C4-2B (cell line): ENCODE measurements at regions not wholly inside any gene's neighbourhood (a gene's known extent, or its start where the extent isn't known, plus 50 kb on each side); places are given as distances from the start of the nearest gene placed in this dataset.
"Not testable (repeated sequence)": the region's sequence is repeated elsewhere in the genome, so short reads cannot be mapped to it uniquely, and the experiment has no call there.

Experiments
- ZFX ChIP-seq: fragments of 450-650 bp; IDR thresholded peaks from 2 replicates; pipeline ENCODE4 v1.6.1; 2017
- TF ChIP-seq, protein P1 (sequence below): fragments of 450-650 bp; conservative IDR thresholded peaks from 2 replicates; pipeline ENCODE4 v1.5.1; 2017; ENCODE audit warnings: mild to moderate bottlenecking

DNA sequence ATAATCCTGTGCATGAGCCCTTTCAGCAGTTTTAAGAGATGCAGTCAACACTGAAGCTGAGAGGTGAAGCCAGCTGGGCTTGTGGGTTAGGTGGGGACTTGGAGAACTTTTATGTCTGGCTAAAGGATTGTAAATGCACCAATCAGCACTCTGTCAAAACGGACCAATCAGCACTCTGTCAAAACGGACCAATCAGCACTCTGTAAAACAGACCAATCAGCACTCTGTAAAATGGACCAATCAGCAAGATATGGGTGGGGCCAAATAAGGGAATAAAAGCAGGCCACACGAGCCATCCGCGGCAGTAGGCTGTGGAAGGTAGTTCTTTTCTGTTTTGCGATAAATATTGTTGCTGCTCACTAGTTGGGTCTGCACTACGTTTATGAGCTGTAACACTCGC lies 374.7 kb downstream of the NPIPA8 start:
- TF ChIP-seq, protein P1, sequence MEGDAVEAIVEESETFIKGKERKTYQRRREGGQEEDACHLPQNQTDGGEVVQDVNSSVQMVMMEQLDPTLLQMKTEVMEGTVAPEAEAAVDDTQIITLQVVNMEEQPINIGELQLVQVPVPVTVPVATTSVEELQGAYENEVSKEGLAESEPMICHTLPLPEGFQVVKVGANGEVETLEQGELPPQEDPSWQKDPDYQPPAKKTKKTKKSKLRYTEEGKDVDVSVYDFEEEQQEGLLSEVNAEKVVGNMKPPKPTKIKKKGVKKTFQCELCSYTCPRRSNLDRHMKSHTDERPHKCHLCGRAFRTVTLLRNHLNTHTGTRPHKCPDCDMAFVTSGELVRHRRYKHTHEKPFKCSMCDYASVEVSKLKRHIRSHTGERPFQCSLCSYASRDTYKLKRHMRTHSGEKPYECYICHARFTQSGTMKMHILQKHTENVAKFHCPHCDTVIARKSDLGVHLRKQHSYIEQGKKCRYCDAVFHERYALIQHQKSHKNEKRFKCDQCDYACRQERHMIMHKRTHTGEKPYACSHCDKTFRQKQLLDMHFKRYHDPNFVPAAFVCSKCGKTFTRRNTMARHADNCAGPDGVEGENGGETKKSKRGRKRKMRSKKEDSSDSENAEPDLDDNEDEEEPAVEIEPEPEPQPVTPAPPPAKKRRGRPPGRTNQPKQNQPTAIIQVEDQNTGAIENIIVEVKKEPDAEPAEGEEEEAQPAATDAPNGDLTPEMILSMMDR, result not testable (repeated sequence)
- TF ChIP-seq ZFX, result not testable (repeated sequence)
